Activated B cell treated with CpG ODN at 0.5 μM for 24 hours (primary cell): ENCODE measurements at regions not wholly inside any gene's neighbourhood (a gene's known extent, or its start where the extent isn't known, plus 50 kb on each side); places are given as distances from the start of the nearest gene placed in this dataset.
"Not testable (repeated sequence)": the region's sequence is repeated elsewhere in the genome, so short reads cannot be mapped to it uniquely, and the experiment has no call there.

Experiments used
- ATAC-seq: fragments of 200-7000 bp; cut with Tn5 transposase; one replicate; pipeline ENCODE4 v1.10.0; 2021; ENCODE audit warnings: low read depth, mild to moderate bottlenecking, moderate library complexity
- CTCF ChIA-PET: fragments of 350-600 bp; sonication (Branson Sonifier 250); formaldehyde crosslinking; loops from one replicate; lab custom pipeline; 2021; ENCODE audit warnings: antibody characterized with exemption; lab: Charles Lee
- POLR2A ChIA-PET: fragments of 350-600 bp; sonication (Branson Sonifier 250); formaldehyde crosslinking; loops from one replicate; lab custom pipeline; 2021; ENCODE audit warnings: antibody characterized with exemption; lab: Charles Lee
- DNase-seq: peaks from one replicate; pipeline ENCODE4 v3.0.0; 2022
- H3K27ac Mint-ChIP-seq: one replicate; pipeline ENCODE4 v1.8.0; 2020; ENCODE audit warnings: mixed read lengths
- H3K27me3 Mint-ChIP-seq: one replicate; pipeline ENCODE4 v1.8.0; 2021; ENCODE audit warnings: mixed read lengths
- H3K36me3 Mint-ChIP-seq: one replicate; pipeline ENCODE4 v1.8.0; 2021; ENCODE audit warnings: low read depth, mixed read lengths
- H3K4me1 Mint-ChIP-seq: one replicate; pipeline ENCODE4 v1.8.0; 2021; ENCODE audit warnings: mixed read lengths
- H3K4me3 Mint-ChIP-seq: one replicate; pipeline ENCODE4 v1.8.0; 2020; ENCODE audit warnings: mild to moderate bottlenecking, mixed read lengths
- H3K9me3 Mint-ChIP-seq: one replicate; pipeline ENCODE4 v1.8.0; 2020; ENCODE audit warnings: mixed read lengths
- CTCF ChIP-seq: fragments of 200-600 bp; IDR thresholded peaks from one replicate; pipeline ENCODE4 v1.8.0; 2022; ENCODE audit warnings: antibody characterized with exemption, mild to moderate bottlenecking
- intact Hi-C: fragments of 100-400 bp; cut with micrococcal nuclease; formaldehyde crosslinking; loops from one replicate; pipeline ENCODE4 v1.15.1; 2024

GRCh38 chr4:174183259-174183658, 100.2 kb downstream of the FBXO8 start:
- Mint-ChIP-seq H3K27me3 (peaks cover 12% of the 10 kb centered on the region), H3K27ac (no peak overlapping the region), H3K36me3 (no peaks in the 10 kb centered on the region), H3K4me3 (no peak overlapping the region), H3K9me3 (no peaks in the 10 kb centered on the region), H3K4me1 (no peaks in the 10 kb centered on the region)
- intact Hi-C loops, result no loop called here
- no peak for DNase-seq
- ChIA-PET CTCF (no interaction called here), POLR2A (no interaction called here)
- no peak for TF ChIP-seq CTCF
- no peak for ATAC-seq

GRCh38 chr4:174181827-174182226, 101.6 kb downstream of the FBXO8 start:
- Mint-ChIP-seq H3K36me3 (no peaks in the 10 kb centered on the region), H3K27ac (no peak overlapping the region), H3K27me3 (peaks cover 10% of the 10 kb centered on the region), H3K4me3 (no peak overlapping the region), H3K9me3 (no peaks in the 10 kb centered on the region), H3K4me1 (no peaks in the 10 kb centered on the region)
- DNase-seq, result no peak
- TF ChIP-seq CTCF, result no peak
- ChIA-PET CTCF (no interaction called here), POLR2A (no interaction called here)
- intact Hi-C loops, result no loop called here
- ATAC-seq, result no peak

- intact Hi-C loops, result no loop called here
- Mint-ChIP-seq H3K9me3 (no peaks in the 10 kb centered on the region), H3K4me1 (no peaks in the 10 kb centered on the region), H3K27me3 (peaks cover 7% of the 10 kb centered on the region), H3K27ac (no peak overlapping the region), H3K36me3 (no peaks in the 10 kb centered on the region), H3K4me3 (no peak overlapping the region)
- no peak for TF ChIP-seq CTCF
- ATAC-seq (no peak), DNase-seq (no peak)
- POLR2A ChIA-PET, result no interaction called here
- CTCF ChIA-PET, result no interaction called here
These were observed 105.9 kb downstream of the FBXO8 start for GRCh38 chr4:174177536-174177935.

GRCh38 chr4:174175836-174176235, 107.6 kb downstream of the FBXO8 start:
- not testable (repeated sequence) for H3K36me3 Mint-ChIP-seq, H3K27me3 Mint-ChIP-seq

GRCh38 chr4:174173360-174173759, 110.1 kb downstream of the FBXO8 start:
- H3K27ac Mint-ChIP-seq, result no peak overlapping the region
- ATAC-seq, result no peak
- intact Hi-C loops, result no loop called here
- ChIA-PET POLR2A (no interaction called here), CTCF (no interaction called here)
- H3K9me3 Mint-ChIP-seq, result no peaks in the 10 kb centered on the region
- no peak overlapping the region for H3K4me3 Mint-ChIP-seq
- H3K27me3 Mint-ChIP-seq, result peaks cover 5% of the 10 kb centered on the region
- no peak for TF ChIP-seq CTCF
- no peaks in the 10 kb centered on the region for H3K36me3 Mint-ChIP-seq
- H3K4me1 Mint-ChIP-seq, result no peaks in the 10 kb centered on the region
- DNase-seq, result no peak

More at GRCh38 chr4:174175836-174176235, 107.6 kb downstream of the FBXO8 start:
- DNase-seq, intact Hi-C loops, POLR2A ChIA-PET, H3K4me3 Mint-ChIP-seq, CTCF ChIA-PET, H3K4me1 Mint-ChIP-seq, H3K27ac Mint-ChIP-seq, H3K9me3 Mint-ChIP-seq, ATAC-seq: not testable (repeated sequence)

- no peak for TF ChIP-seq CTCF
- POLR2A ChIA-PET, result no interaction called here
- Mint-ChIP-seq H3K4me1 (no peaks in the 10 kb centered on the region), H3K27me3 (peaks cover 5% of the 10 kb centered on the region), H3K27ac (no peak overlapping the region), H3K36me3 (no peaks in the 10 kb centered on the region), H3K4me3 (no peak overlapping the region), H3K9me3 (no peaks in the 10 kb centered on the region)
- DNase-seq (no peak), ATAC-seq (no peak)
- intact Hi-C loops, result no loop called here
- CTCF ChIA-PET, result no interaction called here
These were observed 111.2 kb downstream of the FBXO8 start for GRCh38 chr4:174172274-174172673.
